Natural killer cell (primary cell): ENCODE measurements at regions not wholly inside any gene's neighbourhood (a gene's known extent, or its start where the extent isn't known, plus 50 kb on each side); places are given as distances from the start of the nearest gene placed in this dataset.

Experiments used
- ATAC-seq, 3 donors: fragments of 150-1000 bp in 2 of 3; fragments of 200-7000 bp in 1 of 3; cut with Tn5 transposase; 1 replicate in 1 of 3; 2 replicates in 2 of 3; pipeline ENCODE4 v1.10.0; 2021; ENCODE audit warnings: mild to moderate bottlenecking in 2 of 3, moderate library complexity in 2 of 3
- DNase-seq, 2 donors: peaks; one replicate each; pipeline versions ENCODE4 v3.0.0 to v3.0.0-alpha.2; 2013 to 2021; ENCODE audit warnings: mixed read lengths in 1 of 2
- H3K27ac ChIP-seq: one replicate; pipeline ENCODE4 v1.5.1; 2013; ENCODE audit warnings: mild to moderate bottlenecking, low read length
- H3K27me3 ChIP-seq: one replicate; pipeline ENCODE4 v1.6.1; 2013; ENCODE audit warnings: low read length; ENCODE audit not compliant: control insufficient read depth, insufficient read depth
- H3K36me3 ChIP-seq: one replicate; pipeline ENCODE4 v1.6.1; 2013; ENCODE audit warnings: low read length; ENCODE audit not compliant: control insufficient read depth, insufficient read depth
- H3K4me1 ChIP-seq: one replicate; pipeline ENCODE4 v1.6.1; 2013; ENCODE audit warnings: low read length; ENCODE audit not compliant: control insufficient read depth, insufficient read depth
- H3K4me3 ChIP-seq: one replicate; pipeline ENCODE4 v1.5.1; 2013; ENCODE audit warnings: low read length
- H3K9me3 ChIP-seq: one replicate; pipeline ENCODE4 v1.6.1; 2013; ENCODE audit warnings: low read length; ENCODE audit not compliant: control insufficient read depth, insufficient read depth
- H3K27ac Mint-ChIP-seq, 2 donors: one replicate each; pipeline ENCODE4 v1.8.0; 2022; ENCODE audit warnings: mild to moderate bottlenecking in 2 of 2, mixed read lengths in 2 of 2, moderate library complexity in 1 of 2
- H3K27me3 Mint-ChIP-seq, 2 donors: one replicate each; pipeline ENCODE4 v1.8.0; 2022; ENCODE audit warnings: low read depth in 2 of 2, mixed read lengths in 2 of 2
- H3K36me3 Mint-ChIP-seq: one replicate; pipeline ENCODE4 v1.8.0; 2022; ENCODE audit warnings: mixed read lengths
- H3K4me1 Mint-ChIP-seq, 2 donors: one replicate each; pipeline ENCODE4 v1.8.0; 2022; ENCODE audit warnings: mixed read lengths in 2 of 2
- H3K4me3 Mint-ChIP-seq: one replicate; pipeline ENCODE4 v1.8.0; 2022; ENCODE audit warnings: mild to moderate bottlenecking, moderate library complexity, mixed read lengths
- H3K9me3 Mint-ChIP-seq, 2 donors: one replicate each; pipeline ENCODE4 v1.8.0; 2022; ENCODE audit warnings: mixed read lengths in 2 of 2
- WGBS: methylation state at CpG from one replicate; pipeline ENCODE4 v1.1.7; 2013; ENCODE audit warnings: missing lambda C conversion rate; ENCODE audit not compliant: insufficient coverage; 5-methylcytosine and 5-hydroxymethylcytosine counted together
- intact Hi-C: fragments of 100-400 bp; cut with micrococcal nuclease; formaldehyde crosslinking; loops from one replicate; pipeline ENCODE4 v1.14.2; 2022
- TF ChIP-seq, protein P1 (sequence below): fragments of 200-600 bp; IDR thresholded peaks from one replicate; pipeline ENCODE4 v1.8.0; 2022; ENCODE audit warnings: antibody characterized with exemption

GRCh38 chr11:38972220-38972619 lies 2374.2 kb upstream of the RAG2 start:
- Histone ChIP-seq H3K9me3 (no peaks in the 10 kb centered on the region), H3K36me3 (no peaks in the 10 kb centered on the region), H3K27ac (no peak overlapping the region), H3K27me3 (no peaks in the 10 kb centered on the region), H3K4me3 (no peak overlapping the region), H3K4me1 (no peaks in the 10 kb centered on the region)
- no peak overlapping the region for H3K4me3 Mint-ChIP-seq
- H3K27ac Mint-ChIP-seq: no peak overlapping the region
- peaks cover 5 to 6% of the 10 kb centered on the region in 2 donors for H3K9me3 Mint-ChIP-seq
- TF ChIP-seq, protein P1, sequence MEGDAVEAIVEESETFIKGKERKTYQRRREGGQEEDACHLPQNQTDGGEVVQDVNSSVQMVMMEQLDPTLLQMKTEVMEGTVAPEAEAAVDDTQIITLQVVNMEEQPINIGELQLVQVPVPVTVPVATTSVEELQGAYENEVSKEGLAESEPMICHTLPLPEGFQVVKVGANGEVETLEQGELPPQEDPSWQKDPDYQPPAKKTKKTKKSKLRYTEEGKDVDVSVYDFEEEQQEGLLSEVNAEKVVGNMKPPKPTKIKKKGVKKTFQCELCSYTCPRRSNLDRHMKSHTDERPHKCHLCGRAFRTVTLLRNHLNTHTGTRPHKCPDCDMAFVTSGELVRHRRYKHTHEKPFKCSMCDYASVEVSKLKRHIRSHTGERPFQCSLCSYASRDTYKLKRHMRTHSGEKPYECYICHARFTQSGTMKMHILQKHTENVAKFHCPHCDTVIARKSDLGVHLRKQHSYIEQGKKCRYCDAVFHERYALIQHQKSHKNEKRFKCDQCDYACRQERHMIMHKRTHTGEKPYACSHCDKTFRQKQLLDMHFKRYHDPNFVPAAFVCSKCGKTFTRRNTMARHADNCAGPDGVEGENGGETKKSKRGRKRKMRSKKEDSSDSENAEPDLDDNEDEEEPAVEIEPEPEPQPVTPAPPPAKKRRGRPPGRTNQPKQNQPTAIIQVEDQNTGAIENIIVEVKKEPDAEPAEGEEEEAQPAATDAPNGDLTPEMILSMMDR: no peak
- H3K4me1 Mint-ChIP-seq: no peaks in the 10 kb centered on the region
- DNase-seq: no peak
- no peaks in the 10 kb centered on the region for H3K27me3 Mint-ChIP-seq
- H3K36me3 Mint-ChIP-seq: no peaks in the 10 kb centered on the region
- 90% methylated on average over 1 of the region's 1 CpG for WGBS
- no peak for ATAC-seq
- intact Hi-C loops: no loop called here

DNA sequence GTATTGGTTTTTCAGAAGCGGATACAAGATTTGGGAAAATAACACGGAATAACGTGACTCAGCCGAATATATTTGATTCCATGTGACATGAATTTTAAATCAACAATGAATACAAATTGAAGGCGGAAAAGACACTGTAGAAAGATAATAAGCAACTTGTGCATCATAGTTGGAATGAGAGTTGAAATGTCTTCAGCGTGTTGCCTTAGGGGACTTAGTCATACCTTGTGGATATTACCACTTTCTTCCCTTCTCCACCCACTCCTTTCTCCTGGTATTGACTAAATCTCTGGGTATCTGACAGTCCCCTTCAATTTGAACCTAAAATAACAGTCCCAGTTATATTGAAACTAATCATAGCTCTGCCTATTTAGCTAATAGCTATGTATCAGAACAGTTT lies 2373.1 kb upstream of the RAG2 start:
- Histone ChIP-seq H3K4me1 (no peaks in the 10 kb centered on the region), H3K36me3 (no peaks in the 10 kb centered on the region), H3K4me3 (no peak overlapping the region), H3K27me3 (no peaks in the 10 kb centered on the region), H3K27ac (no peak overlapping the region), H3K9me3 (no peaks in the 10 kb centered on the region)
- WGBS: 83% methylated on average over 6 of the region's 6 CpGs
- TF ChIP-seq, protein P1: no peak
- Mint-ChIP-seq H3K4me3 (no peak overlapping the region), H3K9me3 (peaks cover 6 to 7% of the 10 kb centered on the region in 2 donors), H3K27ac (no peak overlapping the region), H3K4me1 (no peaks in the 10 kb centered on the region), H3K36me3 (no peaks in the 10 kb centered on the region), H3K27me3 (no peaks in the 10 kb centered on the region)
- intact Hi-C loops: no loop called here
- no peak for DNase-seq
- ATAC-seq: no peak

- DNase-seq: no peak
- TF ChIP-seq, protein P1: no peak
- H3K4me1 ChIP-seq: no peaks in the 10 kb centered on the region
Observed at GRCh38 chr11:38968951-38969350, 2370.9 kb upstream of the RAG2 start.

DNA sequence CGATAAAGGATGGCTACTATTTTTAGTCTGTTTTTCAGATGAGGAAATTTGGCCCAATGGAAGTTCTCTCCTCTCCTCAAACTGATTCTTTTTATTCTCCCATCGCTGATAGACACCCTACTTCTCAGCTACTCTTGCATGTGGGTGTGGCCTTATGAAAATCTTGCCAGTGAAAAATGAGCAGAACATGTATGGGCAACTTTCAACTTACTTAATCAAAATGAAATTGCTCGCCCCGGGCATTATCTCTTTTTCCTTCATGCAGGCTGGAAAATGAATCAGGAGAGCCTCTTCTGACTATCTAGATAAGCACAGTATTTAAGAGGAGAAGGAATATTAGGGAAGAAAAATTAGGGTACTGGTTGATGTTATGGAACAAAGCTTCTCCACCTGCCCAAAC lies 2354.7 kb upstream of the RAG2 start:
- H3K4me3 Mint-ChIP-seq: no peak overlapping the region
- ATAC-seq (no peak), DNase-seq (no peak)
- TF ChIP-seq, protein P1: no peak
- intact Hi-C loops: no loop called here
- H3K4me3 ChIP-seq: no peak overlapping the region
- no peak overlapping the region for H3K27ac ChIP-seq
- H3K27me3 ChIP-seq: no peaks in the 10 kb centered on the region
- H3K4me1 Mint-ChIP-seq: no peaks in the 10 kb centered on the region
- no peaks in the 10 kb centered on the region for H3K36me3 Mint-ChIP-seq
- H3K4me1 ChIP-seq: no peaks in the 10 kb centered on the region
- H3K27ac Mint-ChIP-seq: no peak overlapping the region
- H3K27me3 Mint-ChIP-seq: no peaks in the 10 kb centered on the region
- H3K9me3 Mint-ChIP-seq: peaks cover 3 to 4% of the 10 kb centered on the region in 2 donors
- WGBS: no CpG with 5 or more reads among the region's 4 CpGs
- H3K36me3 ChIP-seq: no peaks in the 10 kb centered on the region
- H3K9me3 ChIP-seq: no peaks in the 10 kb centered on the region

More at GRCh38 chr11:38968951-38969350, 2370.9 kb upstream of the RAG2 start:
- H3K27me3 ChIP-seq: no peaks in the 10 kb centered on the region
- no peaks in the 10 kb centered on the region for H3K36me3 Mint-ChIP-seq
- ATAC-seq: no peak
- H3K27ac Mint-ChIP-seq: no peak overlapping the region
- H3K36me3 ChIP-seq: no peaks in the 10 kb centered on the region
- no peaks in the 10 kb centered on the region for H3K9me3 ChIP-seq
- H3K9me3 Mint-ChIP-seq: peaks cover 2 to 7% of the 10 kb centered on the region in 2 donors
- H3K4me1 Mint-ChIP-seq: no peaks in the 10 kb centered on the region
- intact Hi-C loops: no loop called here
- H3K4me3 ChIP-seq: no peak overlapping the region
- no peak overlapping the region for H3K4me3 Mint-ChIP-seq
- no peak overlapping the region for H3K27ac ChIP-seq
- no CpG with 5 or more reads among the region's 1 CpG for WGBS
- no peaks in the 10 kb centered on the region for H3K27me3 Mint-ChIP-seq
